PC-9 (cell line): ENCODE measurements at regions not wholly inside any gene's neighbourhood (a gene's known extent, or its start where the extent isn't known, plus 50 kb on each side); places are given as distances from the start of the nearest gene placed in this dataset.

Source experiments
- EZH2 ChIP-seq: fragments of 200-600 bp; sonication (generic); IDR thresholded peaks from 2 replicates; pipeline ENCODE4 v1.8.0; 2017; ENCODE audit warnings: antibody characterized with exemption, low read depth
- TF ChIP-seq, protein P1 (sequence below): fragments of 200-600 bp; sonication (generic); conservative IDR thresholded peaks from 2 replicates; pipeline ENCODE4 v1.6.1; 2017; ENCODE audit warnings: mixed run types, antibody characterized with exemption, mild to moderate bottlenecking, moderate library complexity

DNA sequence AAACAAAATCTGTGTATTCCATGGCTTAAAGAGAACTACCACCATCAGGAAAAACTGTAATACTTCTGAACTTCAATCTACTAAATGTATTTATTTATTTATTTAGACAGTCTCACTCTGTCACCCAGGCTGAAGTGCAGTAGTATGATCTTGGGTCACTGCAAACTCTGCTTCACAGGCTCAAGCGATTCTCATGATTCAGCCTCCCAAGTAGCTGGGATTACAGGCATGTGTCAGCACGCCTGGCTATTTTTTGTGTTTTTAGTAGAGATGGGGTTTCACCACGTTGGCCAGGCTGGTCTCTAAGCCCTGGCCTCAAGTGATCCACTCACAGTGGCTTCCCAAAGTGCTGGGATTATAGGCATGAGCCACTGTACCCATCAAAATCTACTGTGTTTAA lies 202.3 kb upstream of the POU1F1 start:
- TF ChIP-seq EZH2 = no peak
- TF ChIP-seq, protein P1, sequence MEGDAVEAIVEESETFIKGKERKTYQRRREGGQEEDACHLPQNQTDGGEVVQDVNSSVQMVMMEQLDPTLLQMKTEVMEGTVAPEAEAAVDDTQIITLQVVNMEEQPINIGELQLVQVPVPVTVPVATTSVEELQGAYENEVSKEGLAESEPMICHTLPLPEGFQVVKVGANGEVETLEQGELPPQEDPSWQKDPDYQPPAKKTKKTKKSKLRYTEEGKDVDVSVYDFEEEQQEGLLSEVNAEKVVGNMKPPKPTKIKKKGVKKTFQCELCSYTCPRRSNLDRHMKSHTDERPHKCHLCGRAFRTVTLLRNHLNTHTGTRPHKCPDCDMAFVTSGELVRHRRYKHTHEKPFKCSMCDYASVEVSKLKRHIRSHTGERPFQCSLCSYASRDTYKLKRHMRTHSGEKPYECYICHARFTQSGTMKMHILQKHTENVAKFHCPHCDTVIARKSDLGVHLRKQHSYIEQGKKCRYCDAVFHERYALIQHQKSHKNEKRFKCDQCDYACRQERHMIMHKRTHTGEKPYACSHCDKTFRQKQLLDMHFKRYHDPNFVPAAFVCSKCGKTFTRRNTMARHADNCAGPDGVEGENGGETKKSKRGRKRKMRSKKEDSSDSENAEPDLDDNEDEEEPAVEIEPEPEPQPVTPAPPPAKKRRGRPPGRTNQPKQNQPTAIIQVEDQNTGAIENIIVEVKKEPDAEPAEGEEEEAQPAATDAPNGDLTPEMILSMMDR = no peak
